IPS-11a (cell line): ENCODE measurements at regions not wholly inside any gene's neighbourhood (a gene's known extent, or its start where the extent isn't known, plus 50 kb on each side); places are given as distances from the start of the nearest gene placed in this dataset.
A peak's percentile ranks its signal among the peaks of the same experiment; 100 is the strongest.
"Not testable (repeated sequence)": the region's sequence is repeated elsewhere in the genome, so short reads cannot be mapped to it uniquely, and the experiment has no call there.

Source experiments
- H3K4me3 ChIP-seq: one replicate; pipeline ENCODE4 v1.5.1; 2013; ENCODE audit warnings: low read depth, low read length, control low read depth

GRCh38 chr20:41733151-41733550 is 115.0 kb upstream of the CHD6 start:
- no peak overlapping the region for H3K4me3 ChIP-seq

DNA sequence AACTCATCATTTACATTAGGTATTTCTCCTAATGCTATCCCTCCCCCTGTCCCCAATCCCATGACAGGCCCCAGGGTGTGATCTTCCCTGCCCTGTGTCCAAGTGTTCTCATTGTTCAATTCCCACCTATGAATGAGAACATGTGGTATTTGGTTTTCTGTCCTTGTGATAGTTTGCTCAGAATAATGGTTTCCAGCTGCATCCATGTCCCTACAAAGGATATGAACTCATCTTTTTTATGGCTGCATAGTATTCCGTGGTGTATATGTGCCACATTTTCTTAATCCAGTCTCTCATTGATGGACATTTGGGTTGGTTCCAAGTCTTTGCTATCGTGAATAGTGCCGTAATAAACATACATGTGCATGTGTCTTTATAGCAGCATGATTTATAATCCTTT is 113.0 kb upstream of the CHD6 start:
- H3K4me3 ChIP-seq: not testable (repeated sequence)

GRCh38 chr20:41727681-41728080 is 109.5 kb upstream of the CHD6 start:
- not testable (repeated sequence) for H3K4me3 ChIP-seq

DNA sequence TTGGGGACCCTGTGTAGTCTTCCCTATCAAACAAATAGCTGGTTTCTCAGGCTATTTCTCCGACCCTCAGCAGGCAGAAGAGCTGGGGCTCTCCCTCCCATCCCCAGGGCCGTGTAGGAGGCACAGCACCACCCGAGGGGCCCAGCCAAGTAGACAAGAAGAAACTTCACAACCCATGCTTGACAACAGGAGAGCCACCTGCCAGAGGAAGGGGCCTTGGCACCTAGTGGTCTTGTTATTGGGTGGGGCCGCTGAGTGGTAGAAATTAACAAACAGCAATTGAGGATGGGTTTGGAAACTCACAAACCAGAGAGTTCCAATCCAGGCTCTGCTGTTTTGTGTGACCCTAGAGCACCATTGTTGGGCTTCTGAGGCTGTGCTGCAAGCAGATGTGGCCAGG is 108.5 kb upstream of the CHD6 start:
- no peak overlapping the region for H3K4me3 ChIP-seq

DNA sequence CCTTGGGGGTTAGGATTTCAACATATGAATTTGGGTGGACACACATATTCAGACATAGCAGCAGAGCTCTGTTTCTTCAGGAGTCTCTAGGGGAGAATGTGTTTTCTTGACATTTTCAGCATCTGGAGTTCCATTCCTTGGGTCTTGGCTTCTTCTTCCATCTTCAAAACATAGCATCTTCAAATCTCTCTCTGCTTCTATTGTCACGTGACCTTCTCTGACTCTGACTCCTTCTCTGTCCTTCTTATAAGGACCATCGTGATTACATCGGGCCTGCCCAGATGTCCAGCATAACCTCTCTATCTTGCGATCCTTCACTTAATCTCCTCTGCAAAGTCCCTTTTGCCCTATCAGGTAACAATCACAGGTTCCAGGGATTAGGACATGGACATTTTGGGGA is 101.0 kb upstream of the CHD6 start:
- H3K4me3 ChIP-seq: no peak overlapping the region

DNA sequence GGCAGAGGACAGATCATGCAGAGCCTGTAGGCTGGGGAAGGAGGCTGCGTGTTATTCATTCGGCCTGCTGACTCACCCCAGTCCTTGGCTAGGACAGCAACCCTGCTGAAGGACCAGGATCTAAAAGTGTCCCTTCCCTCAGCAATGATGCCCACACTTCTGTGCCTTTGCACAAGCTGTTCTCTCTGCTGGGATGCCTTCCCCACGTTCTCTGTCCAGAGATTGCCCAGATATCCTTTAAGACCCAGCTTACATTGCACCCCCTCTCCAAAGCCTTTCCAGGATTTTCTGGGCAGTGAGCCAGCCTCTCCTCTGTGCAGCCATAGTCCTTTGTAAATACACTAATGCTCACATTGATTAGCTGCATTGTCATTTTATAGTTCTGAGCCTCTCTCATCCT is 99.3 kb upstream of the CHD6 start:
- H3K4me3 ChIP-seq: no peak overlapping the region

DNA sequence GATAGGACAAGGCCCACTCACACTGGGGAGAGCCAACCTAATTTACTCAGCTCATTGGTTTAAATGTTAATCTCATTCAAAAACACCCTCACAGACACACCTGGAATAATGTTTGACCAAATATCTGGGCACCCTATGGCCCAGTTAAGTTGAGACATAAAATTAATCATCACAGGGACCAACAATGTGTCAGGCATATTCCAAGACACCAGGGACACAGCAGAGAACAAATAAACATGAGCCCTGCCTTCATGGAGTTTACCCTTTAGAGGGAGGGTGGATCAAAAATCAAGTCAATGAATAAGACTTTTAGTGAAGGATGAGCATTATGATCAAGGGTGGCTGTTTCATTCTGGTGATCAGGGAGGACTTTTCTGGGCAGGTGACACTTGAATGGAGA is 98.7 kb upstream of the CHD6 start:
- no peak overlapping the region for H3K4me3 ChIP-seq

DNA sequence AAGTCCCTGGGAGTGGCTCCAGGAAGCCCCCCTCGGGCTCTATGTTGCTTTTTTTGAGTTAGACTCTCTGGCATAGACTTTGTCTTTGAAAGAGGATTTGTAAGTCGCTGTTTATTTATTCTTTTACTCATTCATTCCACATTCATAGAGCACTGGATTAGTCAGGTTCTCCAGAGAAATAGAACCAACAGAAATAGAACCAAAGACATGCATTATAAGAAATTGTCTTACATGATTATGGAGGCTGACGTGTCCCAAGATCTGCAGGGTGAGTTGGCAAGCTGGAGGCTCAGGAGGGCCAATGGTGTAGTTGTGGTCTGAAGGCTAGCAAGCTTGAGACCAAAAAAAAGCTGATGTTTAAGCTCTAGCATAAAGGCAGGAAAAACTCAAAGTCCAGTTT is 98.3 kb upstream of the CHD6 start:
- no peak overlapping the region for H3K4me3 ChIP-seq

DNA sequence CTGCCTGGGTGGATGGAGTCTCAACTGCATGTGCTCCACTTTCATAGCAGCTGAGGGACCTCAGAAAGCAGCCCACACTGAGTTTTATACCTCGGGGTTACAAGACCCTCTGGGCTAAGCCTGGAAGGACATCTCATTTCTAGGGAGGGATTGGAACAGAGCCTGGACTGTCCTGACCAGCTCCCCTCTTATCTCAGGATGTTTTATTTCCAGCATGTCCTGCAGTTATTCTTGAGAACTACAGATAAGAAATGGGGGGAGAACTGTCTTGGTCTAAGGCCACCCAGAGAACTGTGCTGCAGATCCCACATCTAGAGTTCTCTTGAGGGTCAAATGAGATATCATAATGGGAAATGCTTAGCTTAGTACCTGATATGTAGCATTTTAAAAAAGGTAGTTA is 97.3 kb upstream of the CHD6 start:
- no peak overlapping the region for H3K4me3 ChIP-seq

- H3K4me3 ChIP-seq: no peak overlapping the region
These were observed 95.9 kb upstream of the CHD6 start for GRCh38 chr20:41714030-41714429.

- H3K4me3 ChIP-seq: no peak overlapping the region
These were observed 86.7 kb upstream of the CHD6 start for GRCh38 chr20:41704896-41705295.

- no peak overlapping the region for H3K4me3 ChIP-seq
These were observed 84.5 kb upstream of the CHD6 start for GRCh38 chr20:41702647-41703046.

GRCh38 chr20:41701588-41702348 is 83.6 kb upstream of the CHD6 start:
- H3K4me3 ChIP-seq: no peak overlapping the region

GRCh38 chr20:41699673-41700072 is 81.5 kb upstream of the CHD6 start:
- H3K4me3 ChIP-seq: not testable (repeated sequence)

- no peak overlapping the region for H3K4me3 ChIP-seq
These were observed 79.8 kb upstream of the CHD6 start for GRCh38 chr20:41697861-41698559.

GRCh38 chr20:41696428-41696827 is 78.3 kb upstream of the CHD6 start:
- H3K4me3 ChIP-seq: no peak overlapping the region

DNA sequence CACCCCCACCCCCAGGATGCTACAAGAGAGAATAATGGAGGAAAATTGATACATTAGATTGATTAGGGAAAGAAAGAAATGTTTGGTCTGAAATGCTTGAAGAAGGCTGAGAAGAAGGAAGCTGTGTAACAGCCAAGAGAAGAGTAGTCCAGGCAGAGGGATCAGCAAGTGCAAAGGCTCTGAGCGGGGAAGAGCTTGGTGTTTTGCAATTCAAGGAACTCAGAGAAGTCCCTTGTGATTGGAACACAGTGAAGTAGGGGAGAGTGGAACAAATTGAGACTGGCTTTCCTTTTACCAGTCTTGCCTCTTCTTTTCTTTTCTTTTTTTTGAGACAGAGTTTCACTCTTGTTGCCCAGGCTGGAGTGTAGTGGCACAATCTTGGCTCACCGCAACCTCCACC is 76.6 kb upstream of the CHD6 start:
- no peak overlapping the region for H3K4me3 ChIP-seq

DNA sequence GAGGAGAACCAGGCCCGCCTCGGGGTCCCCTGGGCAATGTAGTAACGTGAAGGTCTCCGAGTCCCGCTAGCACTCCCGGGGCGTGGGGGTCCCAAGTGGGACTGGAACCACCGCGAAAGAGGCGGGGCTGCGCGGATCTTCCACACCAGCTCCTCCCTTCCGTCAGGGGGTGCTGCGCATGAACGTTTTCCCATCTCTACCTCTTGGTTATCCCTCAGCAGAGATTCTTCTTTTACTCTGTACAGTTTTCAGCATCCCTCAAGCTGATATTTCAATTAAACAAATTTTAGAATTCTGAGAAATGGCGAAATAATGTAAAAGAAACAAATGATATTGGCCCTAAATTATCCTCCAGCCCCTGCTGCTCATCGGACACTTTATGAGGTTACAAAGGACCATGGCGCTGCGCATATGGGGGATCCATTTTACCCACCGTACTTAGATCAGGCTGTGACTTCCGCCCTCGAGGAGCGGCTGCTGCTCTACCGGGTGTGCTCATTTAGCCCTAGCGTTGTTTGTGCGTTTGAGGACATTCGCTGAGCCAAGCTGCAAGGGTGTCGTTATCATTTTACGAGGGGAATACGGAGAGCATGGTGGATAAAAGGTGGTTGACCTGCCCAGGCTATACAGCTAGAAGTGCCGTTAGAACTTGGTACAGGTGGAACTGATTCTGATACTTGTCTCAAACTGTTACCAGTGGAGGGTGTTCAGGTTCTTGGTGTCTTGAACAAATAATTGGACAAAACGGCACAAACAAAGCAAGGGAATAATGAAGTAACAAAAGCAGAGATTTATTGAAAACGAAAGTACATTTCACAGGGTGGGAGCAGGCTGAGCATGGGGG is 75.2 kb upstream of the CHD6 start:
- H3K4me3 ChIP-seq: peak overlapping the region; percentile 82

GRCh38 chr20:41692479-41693135 is 74.4 kb upstream of the CHD6 start:
- peak overlapping the region; percentile 82 for H3K4me3 ChIP-seq

GRCh38 chr20:41691443-41691842 is 73.3 kb upstream of the CHD6 start:
- no peak overlapping the region for H3K4me3 ChIP-seq

DNA sequence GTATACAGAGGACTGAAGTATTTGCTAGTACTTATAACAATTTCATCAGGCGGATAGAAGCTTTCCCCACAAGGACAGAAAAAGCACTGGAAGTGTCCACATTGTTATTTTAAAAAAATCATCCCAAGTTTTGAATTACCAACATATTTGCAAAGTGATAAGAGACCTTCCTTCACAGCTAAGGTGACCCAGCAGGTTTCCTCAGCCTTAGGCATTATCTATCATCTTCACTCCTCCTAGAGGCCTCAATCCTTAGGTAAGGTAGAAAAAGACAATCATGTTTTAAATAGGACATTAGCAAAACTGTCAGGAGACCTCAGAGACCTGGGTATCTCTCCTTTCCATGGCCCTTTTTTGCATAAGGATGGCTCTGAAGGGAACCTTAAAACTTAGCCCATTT is 72.5 kb upstream of the CHD6 start:
- H3K4me3 ChIP-seq: no peak overlapping the region
